Heart left ventricle (tissue), 13 donors: ENCODE measurements at regions not wholly inside any gene's neighbourhood (a gene's known extent, or its start where the extent isn't known, plus 50 kb on each side); places are given as distances from the start of the nearest gene placed in this dataset.

Experiments used
- CTCF ChIP-seq, 12 donors: fragments of 200-600 bp; sonication (generic) in 4 of 12; IDR thresholded peaks; one replicate each; pipeline versions ENCODE4 v1.5.0 to v1.8.0; 2018 to 2022; ENCODE audit warnings: antibody characterized with exemption in 12 of 12, mild to moderate bottlenecking in 5 of 12
- POLR2A ChIP-seq, 2 donors: fragments of 450-650 bp; IDR thresholded peaks; one replicate each; pipeline ENCODE4 v1.6.1; 2017; ENCODE audit warnings: antibody characterized with exemption in 2 of 2, mild to moderate bottlenecking in 2 of 2, moderate library complexity in 2 of 2
- donor health status: ischemic (EF 13 %, LVEDD 7.1; RV severe dilation, severe dysfunction).
- donor health status: DM: no; HTN: yes; CAD: no.
- donor health status: DM: no; HTN: no; CAD: no.
- donor health status: ischemic (EF 25% LVEDD 6.9; RV normal size, moderate dysfunction).
- donor health status: ischemic (EF 25% LVEDD 5.7; RV mildly dilated, moderate dysfunction).
- donor health status: ischemic (EF 35%, LVEDD 5.7; RV mildly dilated, moderate dysfunction).
- donor health status: nonischemic (EF 11% LVEDD 7.7; RV severe dilation, severe dysfunction).
- donor health status: DM: yes; HTN: yes; CAD: no.
- donor health status: PGD.
- donor health status: ischemic (EF 29% LVEDD 5.4; RV normal size, mild dysfunction).
- donor health status: nonischemic (EF 23%, LVEDD 6.1; RV moderate dilation, normal function).

GRCh38 chr3:117104381-117104780, 394.8 kb downstream of the TUSC7 start:
- TF ChIP-seq CTCF (IDR thresholded peaks at IDR 0.05) (no peak), POLR2A (IDR thresholded peaks at IDR 0.05) (no peak)
